Transverse colon (tissue), 3 donors: ENCODE measurements at regions not wholly inside any gene's neighbourhood (a gene's known extent, or its start where the extent isn't known, plus 50 kb on each side); places are given as distances from the start of the nearest gene placed in this dataset.

Source experiments
- CTCF ChIP-seq, 5 experiments: fragments of 200-600 bp in 3 of 5; fragments of 450-650 bp in 2 of 5; sonication (generic) in 3 of 5; IDR thresholded peaks; 1 replicate in 2 of 5; 2 replicates in 3 of 5; pipeline ENCODE4 v1.5.1; 2016 to 2017; ENCODE audit warnings: antibody characterized with exemption in 5 of 5, inconsistent platforms in 3 of 5, mild to moderate bottlenecking in 2 of 5, moderate library complexity in 1 of 5
- EP300 ChIP-seq: sonication (generic); formaldehyde crosslinking; IDR thresholded peaks from one replicate; pipeline ENCODE4 v1.6.1; 2017; ENCODE audit warnings: antibody characterized with exemption, low read depth

GRCh38 chr7:145474009-145474686 is 638.3 kb upstream of the TPK1 start:
- TF ChIP-seq CTCF (IDR thresholded peaks at IDR 0.05): no peak
- no peak for TF ChIP-seq EP300
